HG03097 (cell line): ENCODE measurements at regions not wholly inside any gene's neighbourhood (a gene's known extent, or its start where the extent isn't known, plus 50 kb on each side); places are given as distances from the start of the nearest gene placed in this dataset.

ENCODE experiments used
- ATAC-seq: cut with Tn5 transposase; IDR thresholded peaks from one replicate; pipeline ENCODE4 v1.9.1; 2021; ENCODE audit not compliant: unreplicated experiment, low FRiP score

DNA sequence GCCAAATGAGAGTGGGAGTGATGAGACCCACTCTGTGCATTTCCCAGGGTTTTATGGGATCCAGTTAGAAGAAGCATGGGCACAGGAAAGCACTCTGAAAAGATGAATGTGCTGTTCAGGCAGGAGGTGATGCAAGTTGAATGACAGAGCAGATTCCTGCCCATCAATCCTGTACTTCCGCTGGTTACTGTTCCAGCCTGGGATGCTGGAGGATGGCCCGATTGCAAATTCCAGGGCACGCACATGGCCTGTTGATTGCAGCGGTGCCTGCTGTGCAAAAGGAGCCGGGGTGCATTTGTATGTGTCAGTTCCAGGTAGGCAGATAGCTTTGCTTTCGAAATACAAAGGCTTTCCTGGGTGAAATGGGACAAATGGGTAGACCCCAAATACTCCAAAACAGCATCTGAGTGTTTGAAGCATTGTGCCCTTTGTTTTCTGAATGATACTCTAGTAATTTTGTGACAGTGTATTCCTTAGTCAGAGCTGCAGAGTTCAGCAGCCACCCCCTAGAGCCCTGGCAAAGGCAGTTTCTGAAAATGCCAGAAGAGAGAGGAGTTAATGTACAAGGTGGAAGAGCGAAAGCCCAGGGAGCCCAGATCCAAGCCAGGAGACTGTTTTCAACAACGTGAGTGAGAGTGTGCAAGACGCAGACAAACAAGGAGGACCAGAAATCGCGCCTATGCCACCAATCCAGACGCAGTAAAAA, 454.2 kb upstream of the CLINT1 start:
- ATAC-seq: no peak

DNA sequence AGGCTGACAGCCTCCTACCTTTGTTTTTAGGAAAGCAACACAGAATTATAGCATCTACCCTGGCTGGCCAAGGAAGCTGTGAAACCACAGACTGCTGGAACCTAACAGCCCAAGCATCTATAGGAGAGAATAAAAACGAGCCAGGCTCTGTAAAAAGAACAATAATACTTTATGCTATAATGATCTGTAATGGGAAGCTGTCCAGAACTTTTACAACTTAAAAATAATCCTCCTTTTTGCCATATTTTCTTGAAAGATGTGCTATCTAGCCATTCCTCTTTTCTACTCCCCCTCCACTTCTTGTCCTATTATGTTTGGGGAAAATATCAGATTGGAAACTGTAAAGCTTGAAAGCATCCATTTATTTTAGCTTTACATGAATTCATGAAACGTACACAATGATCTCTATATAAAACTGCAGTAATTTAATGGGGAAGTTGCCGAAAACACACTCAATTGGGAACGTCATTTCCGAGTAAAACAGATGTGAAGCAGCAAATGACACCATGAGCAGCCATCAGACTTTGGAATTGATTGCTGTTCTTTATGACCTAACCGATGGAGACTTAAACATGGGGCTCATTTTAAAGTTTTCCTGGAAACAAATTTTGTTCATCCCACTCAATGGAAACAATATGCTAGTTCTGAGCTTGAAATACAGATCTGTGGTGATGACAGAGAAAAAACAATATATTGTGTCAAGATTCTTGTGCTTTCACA, 450.3 kb upstream of the CLINT1 start:
- ATAC-seq: no peak

DNA sequence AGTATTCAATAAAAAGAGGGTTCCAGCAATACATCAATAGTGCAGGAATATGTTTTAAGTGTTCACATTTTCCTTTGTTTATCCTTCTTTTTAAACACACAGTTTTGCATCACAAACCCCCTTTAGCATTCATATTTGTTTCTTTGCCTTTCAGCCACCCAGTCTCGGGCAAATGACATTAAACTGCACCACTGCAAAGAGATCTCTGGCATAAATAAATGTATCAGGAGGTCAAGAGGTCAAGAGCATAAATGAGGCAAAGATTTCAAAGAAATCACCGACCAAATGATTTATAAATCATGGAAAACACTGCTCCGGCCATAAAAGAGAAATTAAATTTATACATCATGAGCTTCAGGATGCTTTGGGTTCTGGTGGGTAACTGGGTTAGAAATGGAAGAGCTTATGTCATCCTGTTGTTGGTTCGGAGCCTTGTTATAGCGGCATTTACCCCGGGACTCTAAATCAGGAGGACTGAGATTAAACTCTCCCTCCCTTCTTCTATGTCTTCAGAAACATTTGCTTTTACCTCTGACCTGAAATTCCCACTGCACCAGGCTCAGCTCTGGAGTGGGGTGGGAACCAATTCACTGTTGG, 449.6 kb upstream of the CLINT1 start:
- ATAC-seq: no peak

DNA sequence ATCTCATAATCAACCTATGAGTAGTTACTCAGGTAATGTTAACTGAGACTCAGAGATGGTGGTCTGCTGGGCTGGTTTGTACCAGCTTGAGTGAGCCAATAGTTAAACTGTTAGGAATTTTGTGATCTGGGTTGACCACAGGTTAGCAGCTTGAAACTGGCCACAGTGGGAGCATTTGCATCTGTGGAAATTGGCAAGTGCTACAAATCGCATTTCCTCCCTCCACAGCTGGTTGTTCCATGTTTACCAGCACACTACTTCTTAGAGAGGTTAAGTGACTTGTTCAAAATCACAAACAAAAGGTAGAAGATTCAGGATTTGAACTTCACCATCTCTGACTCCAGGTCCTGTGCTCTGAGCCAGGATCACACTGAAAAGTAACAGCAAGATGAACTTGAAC, 446.9 kb upstream of the CLINT1 start:
- no peak for ATAC-seq

DNA sequence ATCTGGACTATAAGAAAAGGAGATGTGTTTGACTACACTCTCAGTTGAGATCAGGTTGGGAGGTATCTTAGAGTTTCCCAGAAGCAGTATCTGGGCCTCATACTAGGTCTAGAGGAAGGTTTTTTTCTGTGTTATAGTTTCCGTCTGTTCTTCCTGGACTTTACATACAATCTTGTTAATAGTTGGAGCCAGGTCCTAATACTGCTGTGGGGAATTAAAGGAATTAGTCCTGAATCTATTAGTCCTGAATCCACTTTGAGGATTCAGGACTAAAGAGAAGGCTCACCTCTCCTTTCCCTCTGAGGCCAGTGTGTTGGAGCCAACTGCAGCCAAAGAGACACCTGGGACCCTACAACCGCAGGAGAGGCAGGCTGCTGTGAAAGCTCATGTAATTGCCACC, 445.7 kb upstream of the CLINT1 start:
- no peak for ATAC-seq

DNA sequence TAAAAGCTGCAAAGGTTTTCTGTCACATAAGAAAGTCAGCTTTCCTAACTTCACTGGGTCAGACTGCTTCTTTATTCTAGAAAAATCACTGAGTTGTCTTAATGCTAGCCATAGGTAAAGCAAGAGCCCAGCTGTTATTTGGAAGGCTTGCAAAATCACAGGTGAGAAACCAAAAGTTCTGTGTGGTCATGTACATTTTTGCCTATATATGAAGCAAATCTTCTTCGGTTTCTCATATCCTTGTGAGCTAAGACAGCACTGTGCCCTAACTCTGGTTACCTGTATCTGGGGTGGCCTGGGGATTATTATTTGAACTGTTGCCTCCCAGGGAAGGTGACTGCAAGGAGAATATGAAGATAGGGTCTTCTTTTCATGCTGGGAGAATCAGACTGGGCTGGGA, 444.9 kb upstream of the CLINT1 start:
- ATAC-seq: no peak

DNA sequence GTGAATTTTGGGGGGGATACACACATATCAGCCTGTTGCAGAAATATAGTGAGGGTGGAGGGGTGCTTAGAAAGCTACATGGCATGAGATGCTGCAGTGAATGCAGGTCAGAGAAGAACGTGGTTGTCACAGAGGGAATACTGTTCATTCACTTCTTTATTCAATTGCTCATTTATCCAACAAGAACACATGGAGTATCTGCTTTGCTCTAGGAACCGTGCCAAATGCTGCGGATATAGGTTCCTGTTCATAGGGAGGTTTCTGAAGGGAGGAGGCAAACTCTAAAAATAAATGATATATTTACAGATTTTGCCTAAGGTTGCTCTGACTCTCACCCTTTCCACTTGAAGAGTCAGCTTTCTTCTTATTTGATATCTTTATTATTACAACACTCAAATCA, 444.3 kb upstream of the CLINT1 start:
- no peak for ATAC-seq

DNA sequence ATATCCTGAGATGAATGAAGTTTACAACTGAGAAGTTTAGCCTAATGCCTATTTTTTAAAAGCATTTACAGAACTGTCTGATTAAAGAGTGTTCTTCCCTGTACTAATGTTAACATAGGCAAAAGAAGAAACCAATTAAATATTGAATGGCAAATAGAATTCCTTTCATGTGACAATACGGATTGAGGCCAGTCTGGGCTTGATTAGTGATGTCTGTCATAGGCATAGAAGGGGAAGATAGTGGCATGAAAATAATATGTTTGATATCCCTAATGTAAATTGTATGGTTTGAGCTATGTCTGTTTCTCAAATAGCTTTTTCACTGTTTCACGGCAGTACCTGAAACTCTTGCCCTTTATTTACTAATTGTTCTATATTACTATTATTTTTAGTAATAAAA, 443.1 kb upstream of the CLINT1 start:
- no peak for ATAC-seq

DNA sequence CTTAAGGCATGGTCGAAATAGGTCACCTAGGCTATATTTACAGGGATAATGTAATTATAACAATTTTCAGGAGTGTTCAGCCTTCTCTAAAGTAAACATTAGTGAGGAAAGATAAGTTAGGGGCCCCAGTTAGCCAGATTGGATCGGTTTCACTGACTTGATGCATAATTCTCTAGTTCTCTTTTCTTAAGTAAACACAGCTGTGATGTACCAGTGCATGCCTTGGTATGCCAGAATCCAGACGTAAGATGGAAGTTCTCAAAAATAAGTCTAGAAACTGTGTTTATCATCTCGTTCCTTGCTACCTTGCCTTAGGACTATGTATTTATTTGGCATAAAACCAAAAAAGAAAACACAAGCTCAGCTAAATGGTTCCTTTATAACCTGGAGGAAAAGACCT, 442.2 kb upstream of the CLINT1 start:
- no peak for ATAC-seq

DNA sequence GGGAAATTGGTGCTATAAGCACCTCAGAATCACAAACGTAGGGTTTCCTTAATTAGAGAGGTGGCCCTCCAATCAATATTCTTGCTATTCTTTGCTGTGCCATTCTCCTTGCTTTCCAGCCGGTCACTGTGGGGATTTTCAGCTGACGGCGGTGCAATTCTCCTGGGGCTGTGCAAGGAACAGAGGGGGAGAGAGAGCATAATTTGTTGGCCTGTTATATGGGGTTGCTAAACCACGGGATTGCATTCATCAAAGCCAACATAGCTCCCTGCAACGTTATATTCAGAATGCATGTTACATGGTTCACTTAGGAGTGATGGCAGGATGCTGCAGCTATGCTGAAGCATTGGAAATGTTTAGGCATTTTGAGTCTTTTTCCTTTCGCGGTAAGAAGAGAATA, 441.3 kb upstream of the CLINT1 start:
- no peak for ATAC-seq

DNA sequence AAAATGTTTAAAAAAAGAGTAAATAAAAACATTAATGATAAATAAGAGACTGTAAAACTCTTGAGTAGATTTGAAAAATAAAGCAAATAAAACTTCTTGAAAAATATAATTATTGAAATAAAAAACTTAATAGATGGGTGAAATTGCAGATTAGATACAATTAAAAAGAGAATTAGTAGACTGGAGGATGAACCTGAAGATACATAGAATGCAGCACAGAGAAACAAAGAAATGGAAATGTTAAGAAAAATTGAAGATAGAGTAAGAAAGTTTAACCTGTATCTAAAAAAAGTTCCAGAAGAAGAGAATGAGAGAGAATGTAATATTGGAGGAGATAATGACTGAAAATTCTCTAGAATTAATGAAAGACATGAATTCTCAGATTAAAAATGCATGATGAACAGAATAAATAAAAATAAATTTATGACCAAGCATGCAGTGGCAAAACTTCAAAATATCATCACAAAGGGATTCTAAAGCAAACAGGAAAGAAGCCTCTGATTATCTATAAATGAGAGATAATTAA, 438.1 kb upstream of the CLINT1 start:
- ATAC-seq: no peak

DNA sequence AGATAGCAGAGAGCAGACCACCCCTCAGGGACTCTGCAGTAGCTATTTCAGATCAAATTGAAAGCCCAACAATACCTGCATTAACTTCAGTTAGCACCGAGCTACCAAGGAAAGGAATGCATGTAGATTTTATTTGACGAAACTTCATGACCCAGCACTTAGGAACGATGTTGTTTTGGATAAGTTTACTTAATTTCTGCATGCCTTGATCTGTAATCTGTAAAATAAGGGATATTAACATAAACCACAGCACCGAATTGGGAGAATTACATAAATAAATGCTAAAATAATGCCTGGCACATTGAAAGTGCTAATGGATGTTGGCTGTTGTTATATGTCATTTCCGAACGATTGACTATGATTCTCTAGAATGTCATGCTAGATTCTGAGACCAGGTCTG, 435.8 kb upstream of the CLINT1 start:
- ATAC-seq: no peak

DNA sequence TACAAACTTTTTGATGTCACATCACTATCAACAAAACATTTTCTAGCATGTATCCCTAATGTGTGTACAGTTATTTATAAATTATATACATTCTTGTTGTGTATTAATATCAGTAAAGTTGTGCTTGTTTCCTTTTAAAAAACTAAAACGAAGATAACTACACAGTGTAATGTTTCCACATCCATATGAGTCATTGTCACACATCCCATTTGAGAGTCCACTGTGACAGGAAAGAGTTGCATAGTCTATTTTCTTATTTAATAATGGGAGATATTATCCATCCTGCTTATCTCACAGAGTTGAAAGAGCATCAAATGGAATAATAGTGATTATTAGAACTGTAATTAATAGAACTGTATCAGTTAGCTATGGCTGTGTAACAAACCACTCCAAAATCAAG, 434.0 kb upstream of the CLINT1 start:
- ATAC-seq: no peak

DNA sequence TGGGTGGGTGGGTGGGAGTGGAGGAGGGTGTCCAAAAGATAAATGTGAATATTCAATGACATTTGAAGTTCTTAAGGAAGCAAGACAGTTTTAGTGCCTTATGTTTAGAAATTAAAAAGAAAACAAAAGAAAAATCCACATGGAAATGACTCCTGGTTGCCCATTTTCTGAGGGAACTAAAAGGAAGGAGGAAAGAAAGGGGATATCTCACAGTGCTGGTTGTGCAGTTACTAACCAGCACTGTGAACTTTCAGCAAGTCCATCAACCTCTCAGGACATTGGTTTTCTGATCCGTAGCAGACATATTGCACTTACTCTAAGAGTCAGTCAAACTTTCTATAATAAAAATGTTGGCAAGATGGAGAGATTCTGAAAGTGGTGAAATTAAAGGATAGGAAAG, 431.0 kb upstream of the CLINT1 start:
- no peak for ATAC-seq

DNA sequence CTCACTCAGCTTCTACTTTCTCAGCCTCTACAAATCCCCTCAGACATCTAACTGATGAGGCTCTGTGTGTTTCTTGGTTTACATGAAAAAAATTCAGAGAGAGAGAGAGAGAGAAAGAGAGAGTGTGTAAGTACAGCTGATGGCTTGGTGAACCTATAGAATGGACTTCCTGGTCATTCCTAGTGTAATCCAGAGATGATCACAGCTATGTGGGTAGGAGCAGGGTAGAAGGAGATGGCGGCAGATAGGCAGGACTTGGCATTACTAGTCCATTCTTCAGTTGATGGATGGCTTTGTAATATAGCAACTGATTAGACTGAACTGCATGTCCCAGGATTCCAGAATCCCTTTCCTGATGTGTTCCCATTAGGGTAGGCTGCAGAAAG, 429.3 kb upstream of the CLINT1 start:
- ATAC-seq: no peak

DNA sequence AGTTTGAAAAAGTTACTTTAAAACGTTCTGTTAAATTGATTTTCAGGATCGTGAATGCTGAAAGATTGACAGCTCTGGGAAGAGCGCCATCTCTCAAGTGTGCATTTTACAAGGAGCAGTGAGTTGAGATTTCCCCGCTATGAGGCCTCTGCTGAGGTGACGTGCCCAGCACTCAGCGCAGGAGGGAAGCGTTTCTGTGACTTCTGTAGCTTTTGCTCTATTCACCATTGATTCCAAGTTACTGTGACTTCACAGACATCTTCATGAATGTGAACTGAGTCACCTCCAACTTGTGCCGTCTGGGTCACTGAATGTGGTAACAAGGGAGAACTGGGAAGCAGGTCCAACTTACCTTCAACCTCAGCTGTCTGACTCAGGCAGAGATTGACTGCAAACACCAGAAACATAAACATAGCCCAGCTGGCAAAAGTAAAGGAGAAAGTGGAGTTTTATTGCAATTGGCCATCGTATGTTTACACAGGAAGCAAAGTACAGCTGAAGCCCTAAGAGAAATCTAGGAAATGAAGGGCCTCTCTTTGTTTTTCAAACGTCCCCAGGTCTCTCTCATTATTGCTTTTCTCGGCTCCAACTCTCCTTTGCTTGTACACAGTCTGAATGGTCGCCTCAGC, 428.8 kb upstream of the CLINT1 start:
- no peak for ATAC-seq

DNA sequence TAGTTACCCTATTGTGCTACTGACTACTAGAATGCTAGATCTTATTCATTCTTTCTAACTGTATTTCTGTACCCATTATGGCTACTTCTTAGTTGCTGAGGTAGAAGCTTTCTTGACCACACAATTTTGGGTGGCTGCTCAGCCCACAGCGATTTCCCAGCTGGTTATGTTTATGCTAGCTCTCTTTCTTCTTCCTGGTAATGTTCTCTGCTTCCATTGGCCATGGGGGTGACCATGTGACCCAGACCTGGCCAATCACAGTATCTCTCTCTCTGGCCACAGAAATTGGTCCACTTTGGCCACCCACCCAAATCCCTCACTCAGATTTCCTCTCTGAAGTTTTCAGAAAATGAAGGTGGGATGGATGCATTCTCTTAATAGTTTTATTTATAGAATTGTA, 427.9 kb upstream of the CLINT1 start:
- no peak for ATAC-seq

DNA sequence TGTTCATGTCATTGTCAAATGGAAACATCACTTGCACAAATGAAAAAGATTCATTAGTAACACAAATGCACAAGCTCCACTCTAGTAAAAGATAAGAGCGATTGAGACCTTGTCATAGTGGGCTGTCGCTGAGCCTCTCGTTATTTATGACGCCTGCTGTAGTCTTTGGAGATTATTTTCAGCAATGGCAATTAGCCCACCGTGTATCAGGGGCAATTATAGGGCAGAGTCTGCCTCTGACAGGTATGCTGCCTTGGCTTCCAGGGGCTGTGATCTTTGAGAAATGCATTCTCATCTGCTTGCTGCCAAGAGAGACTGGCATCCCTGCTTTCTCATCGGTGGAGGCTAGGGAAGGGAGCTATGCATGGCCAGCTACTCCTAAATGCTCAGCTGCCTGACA, 426.8 kb upstream of the CLINT1 start:
- ATAC-seq: no peak

DNA sequence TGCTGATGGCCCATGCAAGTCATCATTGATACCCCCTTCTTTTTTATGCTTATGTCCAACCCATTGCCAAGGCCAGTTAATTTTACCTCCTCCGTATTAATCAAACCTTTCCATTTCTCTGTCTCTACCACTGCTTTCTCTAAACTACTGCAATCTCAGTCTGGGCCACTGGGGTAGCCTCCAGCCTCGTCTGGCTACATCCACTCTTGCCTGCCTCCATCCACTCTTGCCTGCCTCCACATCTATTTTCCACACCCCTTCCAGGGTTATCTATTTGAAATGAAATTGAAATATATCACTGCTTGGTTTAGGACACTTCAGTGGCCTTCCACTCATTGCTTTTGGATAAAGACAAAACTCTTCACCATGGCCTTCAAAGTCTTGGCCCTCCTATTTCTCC, 425.3 kb upstream of the CLINT1 start:
- no peak for ATAC-seq

DNA sequence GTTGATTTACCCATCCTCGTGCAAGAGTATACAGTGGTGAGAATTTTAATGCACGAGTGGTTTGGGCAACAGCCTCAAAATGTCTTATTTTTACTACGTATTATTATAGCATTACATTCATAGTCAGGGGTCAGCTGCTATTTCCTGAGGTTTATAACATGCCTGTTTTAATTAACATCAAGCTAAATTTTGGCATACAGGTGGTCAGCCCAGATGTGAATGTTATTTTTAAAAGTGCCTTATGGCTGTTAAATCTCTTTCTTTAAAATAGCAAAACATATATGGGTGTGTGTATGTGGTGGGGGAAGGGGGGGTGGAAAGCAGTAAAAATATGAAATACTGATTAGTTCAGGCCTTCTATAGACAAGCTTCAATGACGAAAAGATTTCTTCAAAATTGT, 424.5 kb upstream of the CLINT1 start:
- no peak for ATAC-seq

DNA sequence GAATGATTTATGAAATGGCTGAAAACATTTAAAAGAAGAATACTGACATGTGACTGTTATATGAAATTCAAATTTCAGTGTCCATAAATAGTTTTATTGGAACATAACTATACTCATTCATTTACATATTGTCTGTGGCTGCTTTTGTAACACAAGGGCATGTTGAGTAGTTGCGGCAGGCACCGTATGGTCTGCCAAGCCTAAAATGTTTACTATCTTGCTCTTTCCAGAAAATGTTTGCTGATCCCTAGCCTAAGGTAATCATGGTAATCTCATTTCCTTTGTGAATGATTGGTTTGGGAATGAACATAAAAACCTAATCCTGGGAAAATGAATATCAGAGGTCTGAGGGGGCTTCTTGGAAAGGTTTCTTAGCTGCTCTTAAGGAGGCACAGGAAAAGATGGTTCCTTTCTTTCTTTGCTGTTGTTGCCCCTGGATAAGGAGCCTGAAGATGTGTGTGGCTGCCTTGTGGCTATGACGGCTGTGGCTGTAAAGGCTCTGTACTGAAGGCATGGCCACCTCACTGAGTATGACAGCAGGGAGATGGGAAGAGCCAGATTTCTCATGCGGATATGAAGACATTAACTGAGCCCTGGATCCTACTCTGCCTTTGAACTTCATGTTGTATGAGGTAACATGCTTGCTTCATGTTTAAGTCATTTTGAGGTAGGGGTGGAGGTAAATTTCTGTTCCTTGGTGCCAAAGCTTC, 419.4 kb upstream of the CLINT1 start:
- no peak for ATAC-seq
